SK-N-SH treated with all-trans-retinoic acid at 6 μM for 48 hours (cell line): ENCODE measurements at regions not wholly inside any gene's neighbourhood (a gene's known extent, or its start where the extent isn't known, plus 50 kb on each side); places are given as distances from the start of the nearest gene placed in this dataset.

Experiments
- ATAC-seq: fragments of 200-7000 bp; cut with Tn5 transposase; 3 replicates; pipeline ENCODE4 v1.9.1; 2020; ENCODE audit warnings: mild to moderate bottlenecking, moderate library complexity
- ARNTL ChIP-seq: fragments of 450-650 bp; formaldehyde crosslinking; IDR thresholded peaks from 2 replicates; pipeline ENCODE4 v1.5.0; 2020; ENCODE audit warnings: low read depth, mild to moderate bottlenecking, moderate library complexity, borderline replicate concordance
- BACH2 ChIP-seq: fragments of 250-450 bp; sonication (Bioruptor Pico); IDR thresholded peaks from 2 replicates; pipeline ENCODE4 v1.9.0; 2021; ENCODE audit warnings: mild to moderate bottlenecking, borderline replicate concordance
- CREB5 ChIP-seq: fragments of 250-450 bp; sonication (Bioruptor Pico); IDR thresholded peaks from 2 replicates; pipeline ENCODE4 v1.5.1; 2020; ENCODE audit warnings: low read depth, mild to moderate bottlenecking, moderate library complexity
- CSDC2 ChIP-seq: fragments of 250-450 bp; sonication (Bioruptor Pico); IDR thresholded peaks from 2 replicates; pipeline ENCODE4 v1.5.0; 2020; ENCODE audit warnings: mild to moderate bottlenecking, moderate library complexity
- CSRNP3 ChIP-seq: fragments of 250-450 bp; sonication (Bioruptor Pico); IDR thresholded peaks from 2 replicates; pipeline ENCODE4 v1.5.1; 2021; ENCODE audit warnings: mild to moderate bottlenecking, moderate library complexity
- ESRRG ChIP-seq: fragments of 250-450 bp; sonication (Bioruptor Pico); IDR thresholded peaks from 2 replicates; pipeline ENCODE4 v1.6.1; 2021; ENCODE audit warnings: mild to moderate bottlenecking
- ISL1 ChIP-seq: fragments of 250-450 bp; sonication (Bioruptor Pico); IDR thresholded peaks from 2 replicates; pipeline ENCODE4 v2.1.2; 2022; ENCODE audit warnings: mild to moderate bottlenecking, moderate library complexity
- PATZ1 ChIP-seq: fragments of 250-450 bp; sonication (Bioruptor Pico); IDR thresholded peaks from 2 replicates; pipeline ENCODE4 v1.8.0; 2020; ENCODE audit warnings: mild to moderate bottlenecking, moderate library complexity, borderline replicate concordance
- POU6F1 ChIP-seq: fragments of 250-450 bp; sonication (Bioruptor Pico); IDR thresholded peaks from 2 replicates; pipeline ENCODE4 v1.8.0; 2021; ENCODE audit warnings: low read depth, mild to moderate bottlenecking, moderate library complexity, borderline replicate concordance
- PPARA ChIP-seq: fragments of 250-450 bp; sonication (Bioruptor Pico); IDR thresholded peaks from 2 replicates; pipeline ENCODE4 v1.5.0; 2020; ENCODE audit warnings: mild to moderate bottlenecking, borderline replicate concordance
- SNAI2 ChIP-seq: fragments of 250-450 bp; sonication (Bioruptor Pico); IDR thresholded peaks from 2 replicates; pipeline ENCODE4 v1.5.0; 2020; ENCODE audit warnings: mild to moderate bottlenecking, moderate library complexity
- TSHZ2 ChIP-seq: fragments of 250-450 bp; sonication (Bioruptor Pico); IDR thresholded peaks from 2 replicates; pipeline ENCODE4 v1.5.0; 2020; ENCODE audit warnings: mild to moderate bottlenecking, moderate library complexity
- ZFP3 ChIP-seq: fragments of 250-450 bp; sonication (Bioruptor Pico); IDR thresholded peaks from 2 replicates; pipeline ENCODE4 v1.5.0; 2020; ENCODE audit warnings: mild to moderate bottlenecking, moderate library complexity
- ZFP30 ChIP-seq: fragments of 450-650 bp; formaldehyde crosslinking; IDR thresholded peaks from 2 replicates; pipeline ENCODE4 v1.5.0; 2022; ENCODE audit warnings: mild to moderate bottlenecking, moderate library complexity
- ZNF565 ChIP-seq: fragments of 450-650 bp; formaldehyde crosslinking; conservative IDR thresholded peaks from 2 replicates; pipeline ENCODE4 v1.5.0; 2020; ENCODE audit warnings: low read depth, mild to moderate bottlenecking, moderate library complexity
- ZNF70 ChIP-seq: fragments of 450-650 bp; formaldehyde crosslinking; IDR thresholded peaks from 2 replicates; pipeline ENCODE4 v1.5.0; 2020; ENCODE audit warnings: mild to moderate bottlenecking, moderate library complexity
- ZNF8 ChIP-seq: fragments of 450-650 bp; formaldehyde crosslinking; IDR thresholded peaks from 2 replicates; pipeline ENCODE4 v1.5.0; 2020; ENCODE audit warnings: mild to moderate bottlenecking, moderate library complexity

GRCh38 chr9:82504620-82505019 lies 516.0 kb downstream of the SPATA31D1 start:
- ATAC-seq = no peak
- TF ChIP-seq BACH2 (CRISPR knock-in tag) = no peak
- TF ChIP-seq CSDC2 = no peak
- no peak for TF ChIP-seq CREB5 (CRISPR knock-in tag)
- TF ChIP-seq ZNF565 (CRISPR knock-in tag) = no peak
- no peak for TF ChIP-seq ZNF70 (CRISPR knock-in tag)
- TF ChIP-seq TSHZ2 = no peak
- TF ChIP-seq CSRNP3 = no peak
- TF ChIP-seq PATZ1 = no peak
- TF ChIP-seq ESRRG (CRISPR knock-in tag) = no peak
- no peak for TF ChIP-seq PPARA (CRISPR knock-in tag)
- TF ChIP-seq ZFP30 (CRISPR knock-in tag) = no peak
- no peak for TF ChIP-seq ZNF8 (CRISPR knock-in tag)
- TF ChIP-seq ISL1 (CRISPR knock-in tag) = no peak

GRCh38 chr9:82511626-82512025 lies 523.1 kb downstream of the SPATA31D1 start:
- no peak for ATAC-seq
- TF ChIP-seq SNAI2 (CRISPR knock-in tag) = no peak
- no peak for TF ChIP-seq PATZ1
- no peak for TF ChIP-seq ZNF70 (CRISPR knock-in tag)
- no peak for TF ChIP-seq ARNTL (CRISPR knock-in tag)
- TF ChIP-seq ZFP3 = no peak
- no peak for TF ChIP-seq ZNF8 (CRISPR knock-in tag)
- TF ChIP-seq PPARA (CRISPR knock-in tag) = no peak
- no peak for TF ChIP-seq TSHZ2
- TF ChIP-seq POU6F1 (CRISPR knock-in tag) = no peak
- no peak for TF ChIP-seq ESRRG (CRISPR knock-in tag)
- TF ChIP-seq, all 23 proteins: peak for 0
